ENCODE measurements at regions not wholly inside any gene's neighbourhood (a gene's known extent, or its start where the extent isn't known, plus 50 kb on each side); places are given as distances from the start of the nearest gene placed in this dataset.

GRCh38 chr18:45173327-45173726, 441.9 kb upstream of the SLC14A2 start:
- no peak for DNase-seq (ENCODE audit: low spot score)
- in situ Hi-C loops (cut with MboI; ENCODE audit: low sequenced_read_pairs, unreplicated experiment) = no loop called here
- TF ChIP-seq CTCF (IDR thresholded peaks at IDR 0.05; ENCODE audit: borderline replicate concordance, control extremely low read depth, extremely low read depth, insufficient read depth, missing control alignments) = no peak

- in situ Hi-C loops (cut with MboI; ENCODE audit: low sequenced_read_pairs, unreplicated experiment) = no loop called here
- TF ChIP-seq CTCF (IDR thresholded peaks at IDR 0.05; ENCODE audit: borderline replicate concordance, control extremely low read depth, extremely low read depth, insufficient read depth, missing control alignments) = no peak
- DNase-seq (ENCODE audit: low spot score) = no peak
Observed at GRCh38 chr18:45173799-45174519, 441.3 kb upstream of the SLC14A2 start.

- DNase-seq (ENCODE audit: low spot score) = no peak
- in situ Hi-C loops (cut with MboI; ENCODE audit: low sequenced_read_pairs, unreplicated experiment) = no loop called here
- TF ChIP-seq CTCF (IDR thresholded peaks at IDR 0.05; ENCODE audit: borderline replicate concordance, control extremely low read depth, extremely low read depth, insufficient read depth, missing control alignments) = no peak
Observed at GRCh38 chr18:45174629-45175136, 440.6 kb upstream of the SLC14A2 start.

GRCh38 chr18:45175511-45175910, 439.8 kb upstream of the SLC14A2 start:
- in situ Hi-C loops (cut with MboI; ENCODE audit: low sequenced_read_pairs, unreplicated experiment) = no loop called here
- no peak for TF ChIP-seq CTCF (IDR thresholded peaks at IDR 0.05; ENCODE audit: borderline replicate concordance, control extremely low read depth, extremely low read depth, insufficient read depth, missing control alignments)
- DNase-seq (ENCODE audit: low spot score) = no peak

- TF ChIP-seq CTCF (IDR thresholded peaks at IDR 0.05; ENCODE audit: borderline replicate concordance, control extremely low read depth, extremely low read depth, insufficient read depth, missing control alignments) = no peak
- DNase-seq (ENCODE audit: low spot score) = no peak
- in situ Hi-C loops (cut with MboI; ENCODE audit: low sequenced_read_pairs, unreplicated experiment) = no loop called here
Observed at GRCh38 chr18:45186832-45187231, 428.4 kb upstream of the SLC14A2 start.

- TF ChIP-seq CTCF (IDR thresholded peaks at IDR 0.05; ENCODE audit: borderline replicate concordance, control extremely low read depth, extremely low read depth, insufficient read depth, missing control alignments) = no peak
- in situ Hi-C loops (cut with MboI; ENCODE audit: low sequenced_read_pairs, unreplicated experiment) = no loop called here
- DNase-seq (ENCODE audit: low spot score) = no peak
Observed at GRCh38 chr18:45191795-45192194, 423.5 kb upstream of the SLC14A2 start.
